Suprapubic skin (tissue), 4 donors: ENCODE measurements at regions not wholly inside any gene's neighbourhood (a gene's known extent, or its start where the extent isn't known, plus 50 kb on each side); places are given as distances from the start of the nearest gene placed in this dataset.

Experiments used
- CTCF ChIP-seq, 2 donors: fragments of 200-600 bp in 1 of 2; fragments of 450-650 bp in 1 of 2; sonication (generic) in 1 of 2; IDR thresholded peaks; one replicate each; pipeline ENCODE4 v1.5.1; 2016 to 2019; ENCODE audit warnings: antibody characterized with exemption in 2 of 2, mild to moderate bottlenecking in 1 of 2, moderate library complexity in 1 of 2
- EP300 ChIP-seq: sonication (generic); formaldehyde crosslinking; IDR thresholded peaks from one replicate; pipeline ENCODE4 v1.6.1; 2017; ENCODE audit warnings: antibody characterized with exemption
- POLR2A ChIP-seq, 2 donors: fragments of 450-650 bp; IDR thresholded peaks; one replicate each; pipeline ENCODE4 v1.6.1; 2017; ENCODE audit warnings: antibody characterized with exemption in 2 of 2, mild to moderate bottlenecking in 2 of 2, moderate library complexity in 2 of 2
- POLR2AphosphoS5 ChIP-seq, 3 donors: sonication (generic); formaldehyde crosslinking; IDR thresholded peaks; one replicate each; pipeline ENCODE4 v1.6.1; 2017; ENCODE audit warnings: antibody characterized with exemption in 3 of 3

- TF ChIP-seq POLR2AphosphoS5 (IDR thresholded peaks at IDR 0.05) (no peak), CTCF (IDR thresholded peaks at IDR 0.05) (no peak), EP300 (no peak), POLR2A (IDR thresholded peaks at IDR 0.05) (no peak)
Observed at GRCh38 chr5:143495110-143495509, 91.6 kb upstream of the NR3C1 start.
